HG02840 (cell line): ENCODE measurements at regions not wholly inside any gene's neighbourhood (a gene's known extent, or its start where the extent isn't known, plus 50 kb on each side); places are given as distances from the start of the nearest gene placed in this dataset.

Experiments
- ATAC-seq: cut with Tn5 transposase; IDR thresholded peaks from one replicate; pipeline ENCODE4 v1.9.1; 2021; ENCODE audit warnings: mild to moderate bottlenecking, moderate library complexity, moderate number of reproducible peaks; ENCODE audit not compliant: unreplicated experiment, low FRiP score

DNA sequence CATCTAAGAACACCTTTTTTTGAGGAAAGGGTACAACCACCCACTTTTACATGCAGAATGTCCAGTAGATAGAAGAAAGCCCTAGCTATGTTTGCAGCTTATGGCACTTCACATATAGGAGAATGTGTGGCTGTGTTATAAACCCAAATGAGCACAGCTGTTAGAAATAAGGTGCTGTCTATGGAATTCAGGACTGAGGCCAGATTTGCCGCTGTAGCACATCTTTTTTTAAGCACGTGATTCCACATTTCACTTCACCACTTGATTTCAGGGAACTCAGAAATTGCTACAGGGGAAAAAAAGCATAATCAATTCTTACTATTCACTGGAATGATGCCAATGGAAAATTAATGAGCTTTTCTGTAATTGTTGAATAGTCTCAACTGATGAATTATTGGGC lies 147.2 kb upstream of the ADAMTS5 start:
- no peak for ATAC-seq

DNA sequence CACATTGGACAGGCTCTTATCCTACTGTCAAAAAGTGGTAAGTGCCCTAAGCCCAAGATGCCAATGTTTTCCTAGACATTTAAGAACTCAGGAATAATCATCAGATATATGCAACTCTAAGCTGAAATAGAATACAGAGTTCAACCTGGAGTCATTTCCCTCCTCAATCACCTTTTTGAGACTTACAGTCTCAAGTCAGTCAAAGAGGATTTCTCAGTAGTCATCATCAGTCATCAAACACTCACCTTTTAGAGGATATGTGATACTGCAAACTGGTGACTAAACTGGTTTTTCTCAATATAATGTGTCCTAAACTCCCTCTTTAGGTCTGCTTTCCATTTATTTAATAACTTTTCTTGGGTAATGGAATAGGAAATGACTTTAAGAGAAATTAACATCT lies 145.3 kb upstream of the ADAMTS5 start:
- no peak for ATAC-seq

- no peak for ATAC-seq
These were observed 144.1 kb upstream of the ADAMTS5 start for GRCh38 chr21:27110956-27111355.

DNA sequence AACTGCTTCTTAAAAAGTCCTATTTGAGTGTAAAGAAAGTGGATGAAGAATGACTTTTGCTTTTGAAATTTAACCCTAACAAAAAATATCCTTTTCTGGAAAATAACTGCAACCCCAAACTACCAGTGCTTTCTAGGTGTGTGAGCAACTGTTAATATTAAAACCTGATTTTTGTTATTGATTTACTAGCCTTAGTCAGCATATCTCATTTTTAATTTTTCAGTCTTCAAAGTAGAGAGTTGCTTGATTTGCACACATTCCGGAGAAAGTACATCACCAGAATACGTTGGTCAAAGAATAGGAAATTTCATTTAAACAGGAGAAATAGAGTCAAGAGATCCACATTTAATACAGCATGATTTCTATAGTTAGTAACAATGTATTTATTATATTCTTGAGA lies 141.8 kb upstream of the ADAMTS5 start:
- ATAC-seq: no peak

DNA sequence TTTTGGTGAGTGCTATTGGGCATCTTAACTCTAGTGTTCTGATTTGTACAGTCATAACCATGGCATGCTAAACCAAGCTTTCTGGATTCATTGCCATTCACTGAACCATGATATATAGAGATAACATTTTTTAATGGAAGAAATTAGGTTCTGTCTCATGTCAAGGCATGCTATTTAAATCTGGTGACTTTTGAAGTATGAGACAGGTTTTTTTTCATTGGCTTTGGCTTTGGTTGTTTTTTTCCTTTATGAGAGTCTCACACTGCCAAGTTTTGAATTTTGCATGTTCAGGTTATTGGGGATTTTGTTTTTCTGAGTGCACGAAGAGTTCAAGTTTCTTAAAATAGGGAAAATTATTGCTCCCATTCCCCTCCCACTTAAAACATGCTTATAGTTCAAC lies 141.3 kb upstream of the ADAMTS5 start:
- ATAC-seq: no peak

DNA sequence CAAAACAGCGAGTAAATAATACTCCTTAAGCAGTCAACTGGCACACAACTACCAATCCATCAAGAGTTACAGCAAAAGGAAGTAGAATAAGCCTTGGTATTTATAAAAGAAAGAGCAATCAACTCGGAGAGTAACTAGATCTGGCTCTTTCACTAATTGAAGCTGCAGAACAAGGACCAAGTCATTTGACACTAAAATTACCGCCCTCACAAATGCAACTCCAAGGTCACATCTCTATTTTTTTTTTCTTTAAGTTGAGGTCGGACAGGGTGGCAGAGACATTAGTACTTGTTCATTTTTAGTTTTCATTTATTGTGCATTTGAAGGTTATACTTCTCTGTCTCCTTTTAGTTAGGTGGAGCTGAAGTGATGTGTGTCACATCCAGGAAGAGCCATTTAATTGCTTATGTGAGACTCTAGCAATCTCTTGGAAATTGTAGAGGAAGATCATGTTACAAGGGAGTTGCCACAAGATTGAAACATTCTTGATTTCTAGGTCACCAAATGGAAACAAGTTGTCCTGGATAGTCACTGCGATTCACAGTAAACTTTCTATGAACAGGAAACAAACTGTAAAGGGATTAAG lies 138.1 kb upstream of the ADAMTS5 start:
- no peak for ATAC-seq

DNA sequence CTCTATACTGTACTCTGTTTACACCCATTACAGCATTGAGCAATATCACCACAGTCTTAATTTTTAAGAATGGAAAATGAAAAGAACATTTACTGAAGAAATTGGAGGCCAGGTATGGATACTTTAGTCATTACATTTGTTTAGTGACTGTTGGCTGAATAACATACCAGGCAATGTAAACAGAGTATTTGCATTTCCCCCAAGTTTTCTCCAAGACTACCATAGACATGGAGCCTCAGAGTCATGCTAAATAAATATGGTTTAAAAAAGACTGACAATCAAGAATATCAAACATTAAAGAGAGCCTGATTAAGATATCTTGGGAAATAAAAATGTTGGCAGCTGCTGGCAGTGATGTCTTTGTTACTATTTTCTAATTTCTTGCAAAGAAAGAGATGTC lies 136.9 kb upstream of the ADAMTS5 start:
- no peak for ATAC-seq

- ATAC-seq: no peak
These were observed 134.6 kb upstream of the ADAMTS5 start for GRCh38 chr21:27101523-27101922.

GRCh38 chr21:27094184-27094948 lies 127.5 kb upstream of the ADAMTS5 start:
- no peak for ATAC-seq

GRCh38 chr21:27086630-27087029 lies 119.7 kb upstream of the ADAMTS5 start:
- no peak for ATAC-seq

- no peak for ATAC-seq
These were observed 119.3 kb upstream of the ADAMTS5 start for GRCh38 chr21:27086186-27086585.

- no peak for ATAC-seq
These were observed 118.5 kb upstream of the ADAMTS5 start for GRCh38 chr21:27085387-27085786.

GRCh38 chr21:27083144-27083543 lies 116.3 kb upstream of the ADAMTS5 start:
- no peak for ATAC-seq

DNA sequence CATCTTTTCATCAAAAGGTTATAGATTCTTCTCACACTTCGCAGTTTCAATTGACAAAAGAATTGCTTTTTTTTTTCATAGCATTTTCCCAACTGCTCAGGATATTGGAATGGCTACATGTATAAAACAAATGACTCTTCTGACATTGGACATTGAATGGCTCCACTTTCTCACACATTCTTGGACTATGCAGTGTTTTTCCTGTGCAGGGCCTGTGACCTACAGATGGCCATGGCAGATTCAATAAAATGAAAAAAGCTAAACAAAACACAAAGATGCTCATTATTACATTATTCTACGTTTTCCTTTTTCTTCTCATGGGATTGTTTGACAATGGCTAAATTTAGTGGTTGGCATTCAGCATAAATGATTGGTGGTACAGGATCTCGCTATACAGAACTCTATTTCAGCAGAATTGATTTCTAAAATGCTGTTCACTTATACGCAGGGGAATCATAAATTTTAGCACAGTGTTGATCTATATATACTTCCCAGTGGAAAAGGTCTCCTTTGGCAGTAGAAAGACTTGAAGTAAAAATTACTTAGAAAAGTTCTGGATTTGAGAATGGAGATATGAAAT lies 115.6 kb upstream of the ADAMTS5 start:
- ATAC-seq: no peak

DNA sequence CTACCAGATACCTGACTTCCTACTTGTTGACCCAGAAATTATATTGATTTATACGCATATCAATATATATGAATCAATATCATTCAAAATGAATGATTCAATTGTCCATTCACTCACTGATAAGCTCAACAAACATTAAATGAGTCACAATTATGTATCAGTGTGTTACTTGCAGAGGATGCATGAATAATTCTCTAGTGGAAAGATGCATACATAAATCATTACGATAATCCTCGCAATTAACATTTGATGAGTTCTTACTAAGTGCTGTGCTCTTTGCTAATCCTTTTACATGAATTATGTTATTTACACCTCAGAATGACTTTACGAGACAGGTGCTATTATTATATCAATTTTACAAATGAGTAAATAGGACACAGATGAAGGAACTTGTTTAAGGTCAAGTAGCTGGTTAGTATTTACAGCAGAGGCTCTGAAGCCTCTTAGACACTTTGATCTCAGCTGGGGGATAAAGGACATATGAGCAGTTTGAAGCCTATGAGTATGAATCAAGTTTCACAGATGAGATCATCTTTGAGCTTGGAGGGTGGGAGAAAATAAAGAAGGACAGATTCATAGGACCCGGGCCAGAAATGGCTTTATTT lies 112.8 kb upstream of the ADAMTS5 start:
- no peak for ATAC-seq

DNA sequence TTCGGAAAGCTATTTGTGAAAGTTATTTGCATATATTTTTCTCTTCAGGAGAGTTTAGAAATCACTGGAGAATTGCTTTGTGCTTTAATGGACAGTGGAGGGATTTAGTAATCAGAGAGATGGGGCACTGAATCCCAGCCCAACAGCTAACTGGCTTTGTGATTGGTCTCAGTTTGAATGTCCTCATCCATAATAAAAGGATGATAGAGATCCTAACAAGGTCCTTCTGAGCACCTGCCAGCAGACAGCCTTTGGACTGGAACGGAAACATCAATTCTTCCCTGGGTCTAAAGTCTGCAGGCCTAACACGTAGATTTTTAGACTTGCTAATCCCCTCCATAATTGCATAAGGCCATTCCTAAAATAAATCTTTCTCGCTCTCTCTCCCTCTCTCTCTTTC lies 112.0 kb upstream of the ADAMTS5 start:
- no peak for ATAC-seq

GRCh38 chr21:27077501-27077900 lies 110.6 kb upstream of the ADAMTS5 start:
- ATAC-seq: no peak

- ATAC-seq: no peak
These were observed 109.1 kb upstream of the ADAMTS5 start for GRCh38 chr21:27076025-27076424.

- ATAC-seq: no peak
These were observed 104.2 kb upstream of the ADAMTS5 start for GRCh38 chr21:27070861-27071670.

GRCh38 chr21:27068811-27069210 lies 101.9 kb upstream of the ADAMTS5 start:
- no peak for ATAC-seq

GRCh38 chr21:27067226-27067625 lies 100.3 kb upstream of the ADAMTS5 start:
- ATAC-seq: no peak
